ENCODE measurements at regions not wholly inside any gene's neighbourhood (a gene's known extent, or its start where the extent isn't known, plus 50 kb on each side); places are given as distances from the start of the nearest gene placed in this dataset.

GRCh38 chr10:120979435-120980278 is 128.5 kb downstream of the WDR11 start:
- intact Hi-C loops (cut with micrococcal nuclease; ENCODE audit: unreplicated experiment): no loop called here
- H3K79me2 ChIP-seq (ENCODE audit: control insufficient read depth, insufficient read depth, low read length): no peaks in the 10 kb centered on the region
- BruUV-seq (replicated peaks): no TSS peak
- ATAC-seq (no peak), DNase-seq (ENCODE audit: low read depth, low spot score) (no peak), FAIRE-seq (no peak)
- WGBS (ENCODE audit: insufficient coverage, insufficient replicate concordance, low lambda C conversion rate, missing lambda C conversion rate): 9% methylated on average over 54 of the region's 68 CpGs
- ChIA-PET RAD21 (ENCODE audit: unreplicated experiment) (no interaction called here), POLR2A (no interaction called here), SMC1A (ENCODE audit: uncharacterized antibody, unreplicated experiment) (no interaction called here), CTCF (no interaction called here)
- peaks cover 0 to 9% of the 10 kb centered on the region in 2 experiments; a peak in 2 of 4 replicates for H3K27me3 ChIP-seq (replicated peaks in 1 of 2; ENCODE audit: control insufficient read depth in 2 of 2, insufficient read depth in 2 of 2, low read length in 1 of 2)
- H3K36me3 ChIP-seq (ENCODE audit: control insufficient read depth in 2 of 2, insufficient read depth in 2 of 2, low read length in 1 of 2): no peaks in the 10 kb centered on the region
- H3K4me2 ChIP-seq (ENCODE audit: control insufficient read depth, insufficient read depth): no peak overlapping the region
- H4K20me1 ChIP-seq (ENCODE audit: control insufficient read depth, insufficient read depth): no peaks in the 10 kb centered on the region
- H3K9me3 ChIP-seq (replicated peaks; ENCODE audit: control insufficient read depth, insufficient read depth, low read length): no peaks in the 10 kb centered on the region; the same call in 2 of the 3 replicates
- H3K4me3 ChIP-seq: no peak overlapping the region
- H3K9ac ChIP-seq (ENCODE audit: control insufficient read depth, insufficient read depth, low read length): no peak overlapping the region
- no peaks in the 10 kb centered on the region for H3K4me1 ChIP-seq (ENCODE audit: control insufficient read depth, insufficient read depth, low read length)
- no peak overlapping the region for H2AFZ ChIP-seq (ENCODE audit: control insufficient read depth, low read depth, low read length)
- in situ Hi-C loops (cut with MboI): no loop called here
- H3K27ac ChIP-seq (ENCODE audit: control insufficient read depth, insufficient read depth): no peak overlapping the region
- no peak for TF ChIP-seq ZNF592 (IDR thresholded peaks at IDR 0.05)
- no peak for TF ChIP-seq IKZF1 (conservative IDR thresholded peaks at IDR 0.05)
- TF ChIP-seq PKNOX1 (IDR thresholded peaks at IDR 0.05): no peak
- no peak for TF ChIP-seq FOS (IDR thresholded peaks at IDR 0.05; ENCODE audit: borderline replicate concordance, extremely low read depth, insufficient read length)
- no peak for TF ChIP-seq RB1 (IDR thresholded peaks at IDR 0.05; ENCODE audit: borderline replicate concordance)
- no peak for TF ChIP-seq YBX1 (IDR thresholded peaks at IDR 0.05)
- TF ChIP-seq TCF12 (IDR thresholded peaks at IDR 0.05; ENCODE audit: low read depth, low read length): no peak
- TF ChIP-seq NKRF (conservative IDR thresholded peaks at IDR 0.05): no peak
- TF ChIP-seq BCL11A (IDR thresholded peaks at IDR 0.05; ENCODE audit: low read depth, low read length): no peak
- no peak for TF ChIP-seq PBX3 (IDR thresholded peaks at IDR 0.05; ENCODE audit: insufficient replicate concordance, low read depth, low read length)
- no peak for TF ChIP-seq BCLAF1 (IDR thresholded peaks at IDR 0.05)

Measured in GM12878 (cell line).